ENCODE measurements at regions not wholly inside any gene's neighbourhood (a gene's known extent, or its start where the extent isn't known, plus 50 kb on each side); places are given as distances from the start of the nearest gene placed in this dataset.

GRCh38 chr14:40268236-40268635 is 836.0 kb upstream of the FBXO33 start:
- no CpG with 5 or more reads among the region's 2 CpGs for WGBS (ENCODE audit: extremely low coverage, insufficient read length, low lambda C conversion rate)
- Mint-ChIP-seq H3K27ac (no peak overlapping the region), H3K9me3 (no peaks in the 10 kb centered on the region), H3K4me3 (no peak overlapping the region), H3K36me3 (ENCODE audit: insufficient read depth in 1 of 3, low read depth in 3 of 3) (peaks cover 0 to 2% (median 0%) of the 10 kb centered on the region in 3 experiments; a peak in 1 of 7 replicates), H3K27me3 (ENCODE audit: low read depth) (no peaks in the 10 kb centered on the region), H3K4me1 (peaks cover 0 to 2% of the 10 kb centered on the region in 2 experiments; a peak in 1 of 4 replicates)
- Histone ChIP-seq H3T11ph (ENCODE audit: low read length) (no peak overlapping the region), H3K79me1 (ENCODE audit: insufficient read depth, low read depth, low read length, poor library complexity, severe bottlenecking) (no peaks in the 10 kb centered on the region), H4K20me1 (ENCODE audit: control insufficient read depth, insufficient read depth, insufficient read length) (no peaks in the 10 kb centered on the region), H2BK20ac (ENCODE audit: low read depth, low read length, poor library complexity, severe bottlenecking) (no peak overlapping the region), H4K8ac (replicated peaks; ENCODE audit: insufficient read length, low read depth, low read length) (no peak overlapping the region), H2AFZ (ENCODE audit: low read length) (no peak overlapping the region), H3K27ac (ENCODE audit: insufficient read length, low read depth, low read length) (no peak overlapping the region), H3K79me2 (ENCODE audit: insufficient read depth, low read length) (no peaks in the 10 kb centered on the region), H3K23ac (ENCODE audit: insufficient read length, low read depth, low read length) (no peak overlapping the region), H3K4ac (ENCODE audit: low read depth, low read length) (no peak overlapping the region), H3K56ac (ENCODE audit: insufficient read length, low read depth, low read length) (no peak overlapping the region), H3K18ac (ENCODE audit: insufficient read length, low read depth, low read length) (no peak overlapping the region), H2BK5ac (ENCODE audit: insufficient read length, low read length) (no peak overlapping the region), H3K14ac (ENCODE audit: insufficient read depth, low read length) (no peak overlapping the region), H3K9me3 (ENCODE audit: control insufficient read depth, low read depth, low read length) (no peaks in the 10 kb centered on the region), H3K9ac (ENCODE audit: extremely low read depth, insufficient read length, low read length) (no peak overlapping the region), H4K91ac (ENCODE audit: insufficient read length, low read depth, low read length) (no peak overlapping the region), H4K5ac (ENCODE audit: insufficient read length, low read depth, low read length) (no peak overlapping the region), H3K4me1 (ENCODE audit: insufficient read depth, low read length) (no peaks in the 10 kb centered on the region; the same call in 1 of the 2 replicates), H3K4me2 (ENCODE audit: insufficient read depth, insufficient read length, low read length) (no peak overlapping the region), H3K27me3 (ENCODE audit: insufficient read depth, low read length) (no peaks in the 10 kb centered on the region), H2BK120ac (ENCODE audit: low read depth, low read length, poor library complexity, severe bottlenecking) (no peak overlapping the region), H2AK5ac (ENCODE audit: insufficient read length, low read length) (no peak overlapping the region), H2BK15ac (ENCODE audit: low read depth, low read length) (no peak overlapping the region), H2BK12ac (ENCODE audit: insufficient read length, low read depth, low read length) (no peak overlapping the region), H3K23me2 (ENCODE audit: insufficient read length, low read depth, low read length, poor library complexity, severe bottlenecking) (no peaks in the 10 kb centered on the region)
- no peak for TF ChIP-seq CTCF (conservative IDR thresholded peaks at IDR 0.05)
- DNase-seq = no peak
